ENCODE measurements at regions not wholly inside any gene's neighbourhood (a gene's known extent, or its start where the extent isn't known, plus 50 kb on each side); places are given as distances from the start of the nearest gene placed in this dataset.

- Histone ChIP-seq H3K9me3 (ENCODE audit: control insufficient read depth, insufficient read depth, low read depth, low read length) (no peaks in the 10 kb centered on the region), H3K4me3 (ENCODE audit: low read depth, low read length) (no peak overlapping the region), H3K36me3 (ENCODE audit: control insufficient read depth in 2 of 2, insufficient read depth in 1 of 2, low read length in 2 of 2) (no peaks in the 10 kb centered on the region), H3K4me1 (ENCODE audit: control insufficient read depth, insufficient read depth, low read length) (no peaks in the 10 kb centered on the region), H3K27ac (ENCODE audit: extremely low read depth, low read depth, low read length) (no peak overlapping the region)
- no peak for TF ChIP-seq ZNF366 (tag by site-specific recombination; conservative IDR thresholded peaks at IDR 0.05)
- no peak for TF ChIP-seq HOXA7 (CRISPR knock-in tag; IDR thresholded peaks at IDR 0.05; ENCODE audit: borderline replicate concordance)
- TF ChIP-seq ZFP41 (tag by site-specific recombination; IDR thresholded peaks at IDR 0.05; ENCODE audit: borderline replicate concordance) = no peak
- no peak for TF ChIP-seq ZNF280C (tag by site-specific recombination; IDR thresholded peaks at IDR 0.05)
- no peak for TF ChIP-seq ZNF600 (tag by site-specific recombination; IDR thresholded peaks at IDR 0.05)
- TF ChIP-seq GLIS1 (tag by site-specific recombination; IDR thresholded peaks at IDR 0.05) = no peak
- TF ChIP-seq ZNF548 (tag by site-specific recombination; IDR thresholded peaks at IDR 0.05) = no peak
- no peak for TF ChIP-seq OVOL3 (tag by site-specific recombination; IDR thresholded peaks at IDR 0.05)
- TF ChIP-seq ZNF354C (tag by site-specific recombination; IDR thresholded peaks at IDR 0.05; ENCODE audit: borderline replicate concordance, low read depth) = no peak
- no peak for TF ChIP-seq ZNF148 (tag by site-specific recombination; IDR thresholded peaks at IDR 0.05; ENCODE audit: borderline replicate concordance)
- no peak for TF ChIP-seq ZNF830 (tag by site-specific recombination; IDR thresholded peaks at IDR 0.05; ENCODE audit: low read depth)
- TF ChIP-seq ZNF302 (tag by site-specific recombination; IDR thresholded peaks at IDR 0.05; ENCODE audit: low read depth) = no peak
- no peak for TF ChIP-seq ZNF473 (tag by site-specific recombination; IDR thresholded peaks at IDR 0.05)
- no peak for TF ChIP-seq ZNF175 (tag by site-specific recombination; IDR thresholded peaks at IDR 0.05)
- ChIA-PET POLR2A (no interaction called here), CTCF (interaction anchor here (0.6 to 0.7 kb wide), 3 partner anchors 45 to 289 kb away, joined by 3 to 5 read pairs (median 4); no protein-coding TSS in a partner anchor)
These were observed 363.4 kb upstream of the PLXNA2 start for GRCh38 chr1:208607616-208608015.

- TF ChIP-seq ZNF133 (tag by site-specific recombination; IDR thresholded peaks at IDR 0.05) (no peak), KLF16 (tag by site-specific recombination; IDR thresholded peaks at IDR 0.05) (no peak), ZNF146 (tag by site-specific recombination; IDR thresholded peaks at IDR 0.05) (no peak), ZNF354C (tag by site-specific recombination; IDR thresholded peaks at IDR 0.05; ENCODE audit: borderline replicate concordance, low read depth) (no peak), ZNF311 (tag by site-specific recombination; IDR thresholded peaks at IDR 0.05; ENCODE audit: borderline replicate concordance) (no peak), ZNF341 (tag by site-specific recombination; IDR thresholded peaks at IDR 0.05; ENCODE audit: low read depth) (no peak), SP2 (tag by site-specific recombination; IDR thresholded peaks at IDR 0.05) (no peak), ZNF155 (tag by site-specific recombination; IDR thresholded peaks at IDR 0.05) (no peak), ZNF791 (tag by site-specific recombination; IDR thresholded peaks at IDR 0.05) (no peak), ZNF624 (tag by site-specific recombination; IDR thresholded peaks at IDR 0.05) (no peak), ZNF23 (tag by site-specific recombination; IDR thresholded peaks at IDR 0.05; ENCODE audit: borderline replicate concordance) (no peak), ZNF501 (tag by site-specific recombination; IDR thresholded peaks at IDR 0.05) (no peak), ZNF18 (tag by site-specific recombination; IDR thresholded peaks at IDR 0.05) (no peak), ZNF670 (tag by site-specific recombination; IDR thresholded peaks at IDR 0.05; ENCODE audit: low read depth) (no peak), CTCF (tag by site-specific recombination; IDR thresholded peaks at IDR 0.05) (no peak)
- ChIA-PET CTCF (no interaction called here), POLR2A (no interaction called here)
- H3K27ac ChIP-seq (ENCODE audit: extremely low read depth, low read depth, low read length) = no peak overlapping the region
- no peak overlapping the region for H3K4me3 ChIP-seq (ENCODE audit: low read depth, low read length)
- H3K4me1 ChIP-seq (ENCODE audit: control insufficient read depth, insufficient read depth, low read length) = no peaks in the 10 kb centered on the region
- no peaks in the 10 kb centered on the region for H3K36me3 ChIP-seq (ENCODE audit: control insufficient read depth in 2 of 2, insufficient read depth in 1 of 2, low read length in 2 of 2)
- H3K9me3 ChIP-seq (ENCODE audit: control insufficient read depth, insufficient read depth, low read depth, low read length) = no peaks in the 10 kb centered on the region
These were observed 370.4 kb upstream of the PLXNA2 start for GRCh38 chr1:208614610-208615009.
